Caco-2 (cell line): ENCODE measurements at regions not wholly inside any gene's neighbourhood (a gene's known extent, or its start where the extent isn't known, plus 50 kb on each side); places are given as distances from the start of the nearest gene placed in this dataset.

ENCODE experiments used
- BruUV-seq: library from RNA; stranded (reverse); fragments of 400-500 nt; replicated peaks from 2 replicates; lab custom pipeline; 2021; lab: Mats Ljungman, UMichigan
- CTCF ChIA-PET: fragments of 300-600 bp; sonication (Branson Sonifier 250); formaldehyde crosslinking; loops from one replicate; lab custom pipeline; 2022; ENCODE audit warnings: antibody characterized with exemption; lab: Charles Lee
- POLR2A ChIA-PET: fragments of 300-600 bp; sonication (Branson Sonifier 250); formaldehyde crosslinking; loops from one replicate; lab custom pipeline; 2022; ENCODE audit warnings: antibody characterized with exemption; lab: Charles Lee
- DNase-seq, 2 experiments: peaks; one replicate each; pipeline versions ENCODE4 v3.0.0 to v3.0.0-alpha.2; 2020 to 2022
- H3K27me3 ChIP-seq: replicated peaks from 2 replicates; pipeline ENCODE4 v1.6.0; 2011; ENCODE audit warnings: low read length; ENCODE audit not compliant: control insufficient read depth, insufficient read depth
- H3K36me3 ChIP-seq: 2 replicates; pipeline ENCODE4 v1.5.1; 2011; ENCODE audit warnings: low read length; ENCODE audit not compliant: control insufficient read depth, insufficient read depth
- H3K4me1 ChIP-seq: fragments of 250-450 bp; sonication (Bioruptor Pico); 2 replicates; pipeline ENCODE4 v1.5.1; 2020; ENCODE audit warnings: mild to moderate bottlenecking
- H3K4me3 ChIP-seq: 2 replicates; pipeline ENCODE4 v1.5.1; 2011; ENCODE audit warnings: low read depth, mild to moderate bottlenecking, control low read depth, low read length
- H3K9me3 ChIP-seq: fragments of 250-450 bp; sonication (Bioruptor Pico); 2 replicates; pipeline ENCODE4 v1.5.1; 2020; ENCODE audit warnings: mild to moderate bottlenecking, moderate library complexity
- H3K27ac Mint-ChIP-seq: one replicate; pipeline ENCODE4 v1.8.0; 2022; ENCODE audit warnings: mixed read lengths; ENCODE audit not compliant: unreplicated experiment
- H3K27me3 Mint-ChIP-seq: one replicate; pipeline ENCODE4 v1.8.0; 2022; ENCODE audit warnings: mixed read lengths; ENCODE audit not compliant: insufficient read depth, unreplicated experiment
- H3K36me3 Mint-ChIP-seq: one replicate; pipeline ENCODE4 v1.8.0; 2022; ENCODE audit warnings: mild to moderate bottlenecking, mixed read lengths; ENCODE audit not compliant: insufficient read depth, unreplicated experiment
- H3K4me1 Mint-ChIP-seq: one replicate; pipeline ENCODE4 v1.8.0; 2022; ENCODE audit warnings: low read depth, mixed read lengths; ENCODE audit not compliant: unreplicated experiment
- H3K4me3 Mint-ChIP-seq: one replicate; pipeline ENCODE4 v1.8.0; 2022; ENCODE audit warnings: mild to moderate bottlenecking, moderate library complexity, mixed read lengths; ENCODE audit not compliant: unreplicated experiment
- H3K9me3 Mint-ChIP-seq: one replicate; pipeline ENCODE4 v1.8.0; 2022; ENCODE audit warnings: mixed read lengths; ENCODE audit not compliant: unreplicated experiment
- CTCF ChIP-seq, 2 experiments: fragments of 200-600 bp in 1 of 2; IDR thresholded peaks; 1 replicate in 1 of 2; 2 replicates in 1 of 2; pipeline versions ENCODE4 v1.5.1 to v1.8.0; 2011 to 2022; ENCODE audit warnings: antibody characterized with exemption in 1 of 2, control low read depth in 1 of 2, inconsistent platforms in 1 of 2, low read depth in 1 of 2, low read length in 1 of 2, mild to moderate bottlenecking in 1 of 2, moderate library complexity in 1 of 2; ENCODE audit not compliant: insufficient read depth in 1 of 2, severe bottlenecking in 1 of 2, unreplicated experiment in 1 of 2
- intact Hi-C: fragments of 100-400 bp; cut with micrococcal nuclease; formaldehyde crosslinking; loops from one replicate; pipeline ENCODE4 v1.10.0; 2022; ENCODE audit not compliant: unreplicated experiment

- intact Hi-C loops: no loop called here
- Histone ChIP-seq H3K27me3 (no peaks in the 10 kb centered on the region), H3K36me3 (no peaks in the 10 kb centered on the region), H3K4me3 (no peak overlapping the region), H3K9me3 (no peaks in the 10 kb centered on the region), H3K4me1 (no peaks in the 10 kb centered on the region)
- TF ChIP-seq CTCF (IDR thresholded peaks at IDR 0.05; ENCODE audit: insufficient read depth in 1 of 2, low read depth in 1 of 2, low read length in 1 of 2, severe bottlenecking in 1 of 2, unreplicated experiment in 1 of 2): no peak
- CTCF ChIA-PET: no interaction called here
- H3K27ac Mint-ChIP-seq: no peak overlapping the region
- DNase-seq: no peak
- POLR2A ChIA-PET: no interaction called here
- no peaks in the 10 kb centered on the region for H3K9me3 Mint-ChIP-seq
- no peak overlapping the region for H3K4me3 Mint-ChIP-seq
- H3K4me1 Mint-ChIP-seq: no peaks in the 10 kb centered on the region
- H3K27me3 Mint-ChIP-seq: peaks cover 4% of the 10 kb centered on the region
- H3K36me3 Mint-ChIP-seq: no peaks in the 10 kb centered on the region
- no TSS peak for BruUV-seq
These were observed 220.1 kb upstream of the PABPC4L start for GRCh38 chr4:134421734-134422133.

GRCh38 chr4:134408897-134409296 is 207.3 kb upstream of the PABPC4L start:
- Mint-ChIP-seq H3K4me3 (no peak overlapping the region), H3K27me3 (no peaks in the 10 kb centered on the region), H3K36me3 (no peaks in the 10 kb centered on the region), H3K4me1 (no peaks in the 10 kb centered on the region), H3K9me3 (no peaks in the 10 kb centered on the region), H3K27ac (no peak overlapping the region)
- no peak for TF ChIP-seq CTCF (IDR thresholded peaks at IDR 0.05; ENCODE audit: insufficient read depth in 1 of 2, low read depth in 1 of 2, low read length in 1 of 2, severe bottlenecking in 1 of 2, unreplicated experiment in 1 of 2)
- H3K4me3 ChIP-seq: no peak overlapping the region
- no peaks in the 10 kb centered on the region for H3K9me3 ChIP-seq
- intact Hi-C loops: no loop called here
- no peak for DNase-seq
- ChIA-PET CTCF (no interaction called here), POLR2A (no interaction called here)
- H3K36me3 ChIP-seq: no peaks in the 10 kb centered on the region
- no peaks in the 10 kb centered on the region for H3K4me1 ChIP-seq
- H3K27me3 ChIP-seq: no peaks in the 10 kb centered on the region
- no TSS peak for BruUV-seq

GRCh38 chr4:134401798-134402197 is 200.2 kb upstream of the PABPC4L start:
- Mint-ChIP-seq H3K36me3 (no peaks in the 10 kb centered on the region), H3K4me1 (no peaks in the 10 kb centered on the region), H3K27ac (no peak overlapping the region), H3K9me3 (no peaks in the 10 kb centered on the region), H3K27me3 (no peaks in the 10 kb centered on the region), H3K4me3 (no peak overlapping the region)
- H3K4me3 ChIP-seq: no peak overlapping the region
- no peak for TF ChIP-seq CTCF (IDR thresholded peaks at IDR 0.05; ENCODE audit: insufficient read depth in 1 of 2, low read depth in 1 of 2, low read length in 1 of 2, severe bottlenecking in 1 of 2, unreplicated experiment in 1 of 2)
- intact Hi-C loops: no loop called here
- ChIA-PET POLR2A (no interaction called here), CTCF (no interaction called here)
- H3K9me3 ChIP-seq: 0 out of 2 replicates have a peak, but pooled peaks cover under 1% of the 10 kb centered on the region
- H3K27me3 ChIP-seq: no peaks in the 10 kb centered on the region
- no peak for DNase-seq
- no peaks in the 10 kb centered on the region for H3K4me1 ChIP-seq
- no TSS peak for BruUV-seq
- H3K36me3 ChIP-seq: no peaks in the 10 kb centered on the region
